ENCODE measurements at regions not wholly inside any gene's neighbourhood (a gene's known extent, or its start where the extent isn't known, plus 50 kb on each side); places are given as distances from the start of the nearest gene placed in this dataset.

- DNase-seq (ENCODE audit: low read depth), result no peak
- TF ChIP-seq CTCF (IDR thresholded peaks at IDR 0.05; ENCODE audit: insufficient read depth, low read depth, low read length, missing control alignments), result no peak
- no peak overlapping the region for H3K4me3 ChIP-seq (ENCODE audit: low read length)
Observed at GRCh38 chr5:88588609-88589008, 294.4 kb downstream of the MEF2C start.

- no peak for DNase-seq (ENCODE audit: low read depth)
- no peak overlapping the region for H3K4me3 ChIP-seq (ENCODE audit: low read length)
- no peak for TF ChIP-seq CTCF (IDR thresholded peaks at IDR 0.05; ENCODE audit: insufficient read depth, low read depth, low read length, missing control alignments)
Observed at GRCh38 chr5:88583471-88583870, 299.5 kb downstream of the MEF2C start.

GRCh38 chr5:88558366-88558765, 289.7 kb upstream of the TMEM161B start:
- TF ChIP-seq CTCF (IDR thresholded peaks at IDR 0.05; ENCODE audit: insufficient read depth, low read depth, low read length, missing control alignments), result no peak
- no peak for DNase-seq (ENCODE audit: low read depth)
- no peak overlapping the region for H3K4me3 ChIP-seq (ENCODE audit: low read length)

- no peak overlapping the region for H3K4me3 ChIP-seq (ENCODE audit: low read length)
- DNase-seq (ENCODE audit: low read depth), result no peak
- TF ChIP-seq CTCF (IDR thresholded peaks at IDR 0.05; ENCODE audit: insufficient read depth, low read depth, low read length, missing control alignments), result no peak
Observed at GRCh38 chr5:88557881-88558280, 289.2 kb upstream of the TMEM161B start.

GRCh38 chr5:88557131-88557530, 288.5 kb upstream of the TMEM161B start:
- no peak overlapping the region for H3K4me3 ChIP-seq (ENCODE audit: low read length)
- TF ChIP-seq CTCF (IDR thresholded peaks at IDR 0.05; ENCODE audit: insufficient read depth, low read depth, low read length, missing control alignments), result no peak
- no peak for DNase-seq (ENCODE audit: low read depth)

GRCh38 chr5:88556406-88556805, 287.8 kb upstream of the TMEM161B start:
- no peak overlapping the region for H3K4me3 ChIP-seq (ENCODE audit: low read length)
- no peak for DNase-seq (ENCODE audit: low read depth)
- no peak for TF ChIP-seq CTCF (IDR thresholded peaks at IDR 0.05; ENCODE audit: insufficient read depth, low read depth, low read length, missing control alignments)

- no peak for DNase-seq (ENCODE audit: low read depth)
- no peak for TF ChIP-seq CTCF (IDR thresholded peaks at IDR 0.05; ENCODE audit: insufficient read depth, low read depth, low read length, missing control alignments)
- no peak overlapping the region for H3K4me3 ChIP-seq (ENCODE audit: low read length)
Observed at GRCh38 chr5:88555674-88556073, 287.0 kb upstream of the TMEM161B start.
